RWPE2 (cell line): ENCODE measurements at regions not wholly inside any gene's neighbourhood (a gene's known extent, or its start where the extent isn't known, plus 50 kb on each side); places are given as distances from the start of the nearest gene placed in this dataset.

ENCODE experiments used
- ATAC-seq: fragments of 200-7000 bp; cut with Tn5 transposase; 3 replicates; pipeline ENCODE4 v1.9.1; 2021; ENCODE audit warnings: low read depth
- DNase-seq: peaks from one replicate; pipeline ENCODE4 v3.0.0-alpha.2; 2020; ENCODE audit warnings: low spot score
- H3K27ac ChIP-seq: fragments of 450-650 bp; 2 replicates; pipeline ENCODE4 v1.5.1; 2017; ENCODE audit warnings: mild to moderate bottlenecking; ENCODE audit not compliant: poor library complexity, severe bottlenecking
- H3K27me3 ChIP-seq: fragments of 250-450 bp; sonication (Bioruptor Pico); 2 replicates; pipeline ENCODE4 v1.5.1; 2021; ENCODE audit warnings: mild to moderate bottlenecking, moderate library complexity; ENCODE audit not compliant: insufficient read depth, poor library complexity, severe bottlenecking
- H3K36me3 ChIP-seq: fragments of 250-450 bp; sonication (Bioruptor Pico); 2 replicates; pipeline ENCODE4 v1.5.1; 2020; ENCODE audit warnings: low read depth, mild to moderate bottlenecking, moderate library complexity
- H3K4me1 ChIP-seq: fragments of 250-450 bp; sonication (Bioruptor Pico); 2 replicates; pipeline ENCODE4 v1.5.1; 2021; ENCODE audit warnings: mild to moderate bottlenecking, moderate library complexity; ENCODE audit not compliant: insufficient read depth, poor library complexity, severe bottlenecking
- H3K4me3 ChIP-seq: fragments of 250-450 bp; sonication (Bioruptor Pico); 2 replicates; pipeline ENCODE4 v1.5.1; 2021; ENCODE audit warnings: mild to moderate bottlenecking, moderate library complexity; ENCODE audit not compliant: severe bottlenecking
- H3K9me3 ChIP-seq: fragments of 250-450 bp; sonication (Bioruptor Pico); 2 replicates; pipeline ENCODE4 v1.5.1; 2021; ENCODE audit warnings: mild to moderate bottlenecking, moderate library complexity; ENCODE audit not compliant: severe bottlenecking
- TF ChIP-seq, protein P1 (sequence below): fragments of 450-650 bp; IDR thresholded peaks from one replicate; pipeline ENCODE4 v1.5.1; 2017; ENCODE audit warnings: mild to moderate bottlenecking, moderate library complexity; ENCODE audit not compliant: poor library complexity, severe bottlenecking

DNA sequence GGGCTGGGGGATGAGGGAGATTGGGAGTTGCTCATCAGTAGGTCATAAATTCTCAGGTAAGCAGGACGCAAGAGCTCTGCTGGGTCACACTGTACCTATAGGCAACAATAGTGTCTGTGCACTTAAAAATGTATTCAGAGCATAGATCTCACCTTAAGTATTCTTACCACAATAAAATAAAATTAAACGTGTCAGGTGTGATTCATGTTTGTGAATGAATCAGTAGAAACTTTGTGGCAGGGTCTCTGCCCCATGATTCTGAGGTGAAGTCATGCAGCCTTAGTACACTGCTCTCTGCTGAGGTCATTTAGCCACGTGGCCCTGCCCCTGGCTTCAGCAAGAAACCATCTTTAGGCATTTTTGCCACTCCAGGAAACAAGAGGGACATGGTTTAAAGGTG is 253.8 kb downstream of the FBXO15 start:
- Histone ChIP-seq H3K4me3 (no peak overlapping the region), H3K9me3 (no peaks in the 10 kb centered on the region), H3K4me1 (no peaks in the 10 kb centered on the region), H3K27me3 (no peaks in the 10 kb centered on the region), H3K27ac (no peak overlapping the region), H3K36me3 (no peaks in the 10 kb centered on the region)
- DNase-seq: no peak
- ATAC-seq: peak; percentile 71
- TF ChIP-seq, protein P1, sequence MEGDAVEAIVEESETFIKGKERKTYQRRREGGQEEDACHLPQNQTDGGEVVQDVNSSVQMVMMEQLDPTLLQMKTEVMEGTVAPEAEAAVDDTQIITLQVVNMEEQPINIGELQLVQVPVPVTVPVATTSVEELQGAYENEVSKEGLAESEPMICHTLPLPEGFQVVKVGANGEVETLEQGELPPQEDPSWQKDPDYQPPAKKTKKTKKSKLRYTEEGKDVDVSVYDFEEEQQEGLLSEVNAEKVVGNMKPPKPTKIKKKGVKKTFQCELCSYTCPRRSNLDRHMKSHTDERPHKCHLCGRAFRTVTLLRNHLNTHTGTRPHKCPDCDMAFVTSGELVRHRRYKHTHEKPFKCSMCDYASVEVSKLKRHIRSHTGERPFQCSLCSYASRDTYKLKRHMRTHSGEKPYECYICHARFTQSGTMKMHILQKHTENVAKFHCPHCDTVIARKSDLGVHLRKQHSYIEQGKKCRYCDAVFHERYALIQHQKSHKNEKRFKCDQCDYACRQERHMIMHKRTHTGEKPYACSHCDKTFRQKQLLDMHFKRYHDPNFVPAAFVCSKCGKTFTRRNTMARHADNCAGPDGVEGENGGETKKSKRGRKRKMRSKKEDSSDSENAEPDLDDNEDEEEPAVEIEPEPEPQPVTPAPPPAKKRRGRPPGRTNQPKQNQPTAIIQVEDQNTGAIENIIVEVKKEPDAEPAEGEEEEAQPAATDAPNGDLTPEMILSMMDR: no peak

DNA sequence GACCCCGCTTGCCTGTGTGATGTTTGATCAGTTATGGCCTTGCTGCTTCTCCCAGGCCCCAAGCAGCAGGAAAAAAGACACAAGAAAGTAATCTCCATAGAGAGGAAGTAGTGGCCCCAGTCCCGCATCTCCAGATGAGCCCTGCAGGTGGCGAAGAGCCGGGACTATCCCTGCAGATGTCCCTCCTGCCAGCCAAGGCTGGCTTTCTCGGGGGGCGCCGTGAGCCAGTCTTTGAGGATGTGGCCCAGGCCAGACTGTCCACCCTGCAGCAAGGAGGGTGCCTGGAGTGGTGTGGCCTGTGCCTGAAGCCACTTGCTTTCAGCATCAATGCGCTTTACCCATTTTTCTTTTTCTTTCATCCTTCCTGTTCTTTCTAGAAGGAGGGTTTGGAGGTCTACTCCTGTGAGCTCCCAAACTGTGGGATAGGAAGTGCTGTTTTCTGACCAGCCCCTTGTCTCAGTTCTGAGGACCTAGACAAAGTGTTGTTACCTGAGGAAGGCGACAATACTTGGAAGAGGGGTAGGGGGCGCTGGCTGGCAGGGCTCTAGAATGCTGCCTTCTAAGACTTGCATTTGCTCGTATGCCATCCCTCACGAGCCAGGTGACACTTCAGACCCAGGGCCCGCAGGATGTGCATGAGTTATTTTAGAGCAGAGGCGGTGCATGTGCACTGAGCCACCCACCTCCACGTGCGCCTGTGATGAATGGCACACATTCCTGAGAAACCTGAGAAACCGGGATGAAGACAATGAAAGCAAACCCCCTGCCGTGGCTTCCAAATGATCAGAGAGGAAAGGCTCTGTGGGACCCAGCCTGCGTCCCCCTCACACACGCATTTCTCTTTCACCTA is 255.8 kb downstream of the FBXO15 start:
- H3K4me3 ChIP-seq: no peak overlapping the region
- H3K9me3 ChIP-seq: no peaks in the 10 kb centered on the region
- DNase-seq: no peak
- H3K27me3 ChIP-seq: no peaks in the 10 kb centered on the region
- no peak for ATAC-seq
- no peaks in the 10 kb centered on the region for H3K36me3 ChIP-seq
- H3K4me1 ChIP-seq: no peaks in the 10 kb centered on the region
- TF ChIP-seq, protein P1: peak; percentile 6
- no peak overlapping the region for H3K27ac ChIP-seq

DNA sequence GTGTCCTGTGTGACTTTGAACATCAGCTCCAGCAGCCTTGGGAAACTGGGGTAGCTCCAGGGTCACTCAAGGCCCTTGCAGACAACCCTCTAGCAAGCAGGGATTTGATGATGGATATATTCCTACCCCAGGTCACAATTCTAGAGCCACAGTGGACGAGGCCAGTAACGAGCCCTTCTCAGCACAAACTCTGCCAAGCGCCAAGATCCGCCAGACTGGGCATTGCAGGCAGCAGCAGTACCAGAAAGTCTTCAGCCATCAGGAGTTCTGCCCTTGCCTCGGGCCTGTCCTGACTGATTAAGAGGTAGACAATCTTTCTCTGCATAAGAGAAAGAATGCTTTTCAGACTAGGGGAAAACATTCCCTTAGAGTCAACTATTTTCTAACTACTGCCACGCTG is 259.1 kb downstream of the FBXO15 start:
- Histone ChIP-seq H3K36me3 (no peaks in the 10 kb centered on the region), H3K4me1 (no peaks in the 10 kb centered on the region), H3K27ac (no peak overlapping the region), H3K4me3 (no peak overlapping the region), H3K9me3 (no peaks in the 10 kb centered on the region), H3K27me3 (no peaks in the 10 kb centered on the region)
- TF ChIP-seq, protein P1: no peak
- DNase-seq (no peak), ATAC-seq (no peak)

DNA sequence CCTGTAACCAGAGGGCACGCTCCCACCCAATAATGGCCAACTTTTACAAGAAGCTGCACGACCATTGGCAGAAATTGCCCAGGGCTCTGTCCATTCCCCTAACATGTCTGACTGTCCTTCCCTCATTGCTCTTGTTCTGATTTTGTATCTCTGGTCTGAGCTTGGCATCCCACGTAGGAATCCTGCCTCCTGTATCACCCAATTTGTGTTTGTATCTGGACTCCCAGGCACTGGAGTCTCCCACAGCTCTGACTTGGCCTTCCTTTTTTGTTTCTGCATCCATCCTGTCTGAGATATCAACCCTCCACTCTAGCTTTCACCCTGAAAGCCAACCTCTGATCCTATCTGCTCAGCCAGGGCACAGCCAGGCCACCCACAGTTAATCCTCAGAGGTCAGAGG is 259.8 kb downstream of the FBXO15 start:
- Histone ChIP-seq H3K27me3 (no peaks in the 10 kb centered on the region), H3K36me3 (no peaks in the 10 kb centered on the region), H3K9me3 (no peaks in the 10 kb centered on the region), H3K27ac (no peak overlapping the region), H3K4me3 (no peak overlapping the region), H3K4me1 (no peaks in the 10 kb centered on the region)
- TF ChIP-seq, protein P1: no peak
- ATAC-seq (no peak), DNase-seq (no peak)

DNA sequence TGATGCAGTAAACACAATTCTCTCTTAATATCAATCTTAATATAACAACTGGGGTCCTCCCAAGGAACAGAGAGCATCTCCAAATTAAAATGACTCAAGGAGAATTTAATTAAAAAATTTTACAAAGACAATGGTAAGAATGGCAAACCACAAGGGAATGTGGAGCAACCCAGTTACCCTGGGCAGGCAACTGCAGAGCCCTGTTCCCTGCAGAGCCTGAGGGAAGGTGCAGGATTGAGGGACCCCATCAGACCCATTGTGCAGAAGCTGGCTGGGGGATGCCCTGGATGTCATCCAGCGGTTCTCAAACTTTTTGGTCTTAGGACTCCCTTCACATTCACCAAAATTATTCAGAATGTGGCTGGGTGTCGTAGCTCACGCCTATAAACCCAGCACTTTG is 262.8 kb downstream of the FBXO15 start:
- TF ChIP-seq, protein P1: no peak
- H3K4me1 ChIP-seq: peaks cover 6% of the 10 kb centered on the region
- no peak overlapping the region for H3K4me3 ChIP-seq
- H3K36me3 ChIP-seq: no peaks in the 10 kb centered on the region
- ATAC-seq (no peak), DNase-seq (no peak)
- no peaks in the 10 kb centered on the region for H3K9me3 ChIP-seq
- no peaks in the 10 kb centered on the region for H3K27me3 ChIP-seq
- H3K27ac ChIP-seq: no peak overlapping the region
